Ascending aorta (tissue), 2 donors: ENCODE measurements at regions not wholly inside any gene's neighbourhood (a gene's known extent, or its start where the extent isn't known, plus 50 kb on each side); places are given as distances from the start of the nearest gene placed in this dataset.
"Not testable (repeated sequence)": the region's sequence is repeated elsewhere in the genome, so short reads cannot be mapped to it uniquely, and the experiment has no call there.

ENCODE experiments used
- DNase-seq, 2 donors: peaks; one replicate each; pipeline ENCODE4 v3.0.0-alpha.2; 2019; ENCODE audit warnings: low spot score in 2 of 2
- H3K27ac ChIP-seq, 2 donors: fragments of 200-600 bp; sonication (generic); one replicate each; pipeline ENCODE4 v1.5.1; 2016 to 2017; ENCODE audit warnings: mild to moderate bottlenecking in 1 of 2
- H3K27me3 ChIP-seq: fragments of 200-600 bp; sonication (generic); one replicate; pipeline ENCODE4 v1.5.1; 2017
- H3K36me3 ChIP-seq, 2 donors: fragments of 200-600 bp; sonication (generic); one replicate each; pipeline ENCODE4 v1.5.1; 2016
- H3K4me1 ChIP-seq, 2 donors: fragments of 200-600 bp; sonication (generic); one replicate each; pipeline ENCODE4 v1.5.1; 2016 to 2017; ENCODE audit warnings: mild to moderate bottlenecking in 1 of 2
- H3K4me3 ChIP-seq, 2 donors: fragments of 200-600 bp; sonication (generic); one replicate each; pipeline ENCODE4 v1.5.1; 2016 to 2017; ENCODE audit warnings: mild to moderate bottlenecking in 1 of 2
- H3K9me3 ChIP-seq, 2 donors: fragments of 200-600 bp; sonication (generic); one replicate each; pipeline ENCODE4 v1.5.1; 2016
- CTCF ChIP-seq, 3 experiments: fragments of 200-600 bp in 2 of 3; fragments of 450-650 bp in 1 of 3; sonication (generic) in 2 of 3; IDR thresholded peaks; one replicate each; pipeline ENCODE4 v1.5.1; 2016 to 2019; ENCODE audit warnings: antibody characterized with exemption in 3 of 3, mild to moderate bottlenecking in 1 of 3, moderate library complexity in 1 of 3
- intact Hi-C: fragments of 100-400 bp; cut with DNase I; formaldehyde crosslinking; loops from one replicate; pipeline ENCODE4 v1.15.1; 2023

GRCh38 chrX:122122274-122122673, 1061.8 kb upstream of the GRIA3 start:
- no peaks in the 10 kb centered on the region for H3K4me1 ChIP-seq
- H3K4me3 ChIP-seq = no peak overlapping the region
- intact Hi-C loops = no loop called here
- no peaks in the 10 kb centered on the region for H3K36me3 ChIP-seq
- no peak overlapping the region for H3K27ac ChIP-seq
- TF ChIP-seq CTCF (IDR thresholded peaks at IDR 0.05) = no peak
- no peak for DNase-seq
- H3K9me3 ChIP-seq = no peaks in the 10 kb centered on the region
- H3K27me3 ChIP-seq = no peaks in the 10 kb centered on the region

- Histone ChIP-seq H3K4me1 (no peaks in the 10 kb centered on the region), H3K9me3 (no peaks in the 10 kb centered on the region), H3K27me3 (no peaks in the 10 kb centered on the region), H3K4me3 (no peak overlapping the region), H3K27ac (no peak overlapping the region), H3K36me3 (no peaks in the 10 kb centered on the region)
- intact Hi-C loops = no loop called here
- no peak for TF ChIP-seq CTCF (IDR thresholded peaks at IDR 0.05)
- no peak for DNase-seq
These were observed 1050.6 kb upstream of the GRIA3 start for GRCh38 chrX:122133478-122133877.

GRCh38 chrX:122134291-122134690, 1049.8 kb upstream of the GRIA3 start:
- no peak for TF ChIP-seq CTCF (IDR thresholded peaks at IDR 0.05)
- H3K4me3 ChIP-seq = no peak overlapping the region
- H3K27ac ChIP-seq = no peak overlapping the region

GRCh38 chrX:122135070-122135469, 1049.0 kb upstream of the GRIA3 start:
- Histone ChIP-seq H3K36me3 (no peaks in the 10 kb centered on the region), H3K27ac (no peak overlapping the region), H3K27me3 (no peaks in the 10 kb centered on the region), H3K4me3 (no peak overlapping the region), H3K4me1 (no peaks in the 10 kb centered on the region), H3K9me3 (no peaks in the 10 kb centered on the region)
- intact Hi-C loops = no loop called here
- TF ChIP-seq CTCF (IDR thresholded peaks at IDR 0.05) = no peak
- DNase-seq = no peak

More at GRCh38 chrX:122134291-122134690, 1049.8 kb upstream of the GRIA3 start:
- H3K36me3 ChIP-seq = no peaks in the 10 kb centered on the region
- intact Hi-C loops = no loop called here
- H3K9me3 ChIP-seq = no peaks in the 10 kb centered on the region
- no peak for DNase-seq
- H3K27me3 ChIP-seq = no peaks in the 10 kb centered on the region
- no peaks in the 10 kb centered on the region for H3K4me1 ChIP-seq

GRCh38 chrX:122140219-122140618, 1043.9 kb upstream of the GRIA3 start:
- intact Hi-C loops, DNase-seq, H3K27me3 ChIP-seq, H3K9me3 ChIP-seq, H3K4me3 ChIP-seq, H3K27ac ChIP-seq, H3K4me1 ChIP-seq, H3K36me3 ChIP-seq: not testable (repeated sequence)

GRCh38 chrX:122154019-122154418, 1030.1 kb upstream of the GRIA3 start:
- no peak overlapping the region for H3K4me3 ChIP-seq
- no peaks in the 10 kb centered on the region for H3K9me3 ChIP-seq
- no peak overlapping the region for H3K27ac ChIP-seq
- no peak for TF ChIP-seq CTCF (IDR thresholded peaks at IDR 0.05)
- intact Hi-C loops = no loop called here
- no peaks in the 10 kb centered on the region for H3K27me3 ChIP-seq
- no peaks in the 10 kb centered on the region for H3K36me3 ChIP-seq
- DNase-seq = no peak
- no peaks in the 10 kb centered on the region for H3K4me1 ChIP-seq
